A673 (cell line): ENCODE measurements at regions not wholly inside any gene's neighbourhood (a gene's known extent, or its start where the extent isn't known, plus 50 kb on each side); places are given as distances from the start of the nearest gene placed in this dataset.
A peak's percentile ranks its signal among the peaks of the same experiment; 100 is the strongest.

ENCODE experiments used
- BruUV-seq: library from RNA; stranded (reverse); fragments of 400-500 nt; replicated peaks from 2 replicates; lab custom pipeline; 2021; lab: Mats Ljungman, UMichigan
- CTCF ChIA-PET: fragments of 300-600 bp; sonication (Branson Sonifier 250); formaldehyde crosslinking; loops from one replicate; lab custom pipeline; 2022; ENCODE audit warnings: antibody characterized with exemption; lab: Charles Lee
- POLR2A ChIA-PET: fragments of 300-600 bp; sonication (Branson Sonifier 250); formaldehyde crosslinking; loops from one replicate; lab custom pipeline; 2022; ENCODE audit warnings: antibody characterized with exemption; ENCODE audit not compliant: low non-redundant PET; lab: Charles Lee
- DNase-seq: peaks from one replicate; pipeline ENCODE4 v3.0.0-alpha.2; 2015; ENCODE audit warnings: low spot score
- H3K27ac ChIP-seq: fragments of 200-600 bp; sonication (generic); 2 replicates; pipeline ENCODE4 v1.5.1; 2016; ENCODE audit warnings: mixed run types, low read depth, mild to moderate bottlenecking, mixed read lengths, antibody characterized with exemption, low read length; ENCODE audit not compliant: poor library complexity, severe bottlenecking
- H3K27me3 ChIP-seq: fragments of 200-600 bp; sonication (generic); replicated peaks from 2 replicates; pipeline ENCODE4 v1.6.1; 2017; ENCODE audit warnings: mixed run types, low read depth, mild to moderate bottlenecking, mixed read lengths, antibody characterized with exemption, low read length; ENCODE audit not compliant: insufficient read depth, poor library complexity
- H3K36me3 ChIP-seq: fragments of 200-600 bp; sonication (generic); 2 replicates; pipeline ENCODE4 v1.6.1; 2016; ENCODE audit warnings: mixed run types, mild to moderate bottlenecking, mixed read lengths, antibody characterized with exemption, low read length; ENCODE audit not compliant: insufficient read depth, poor library complexity, severe bottlenecking
- H3K4me1 ChIP-seq: fragments of 200-600 bp; sonication (generic); 2 replicates; pipeline ENCODE4 v1.6.1; 2017; ENCODE audit warnings: mixed run types, mild to moderate bottlenecking, mixed read lengths, antibody characterized with exemption, low read length; ENCODE audit not compliant: insufficient read depth, poor library complexity, severe bottlenecking
- H3K4me3 ChIP-seq: fragments of 200-600 bp; sonication (generic); 2 replicates; pipeline ENCODE4 v1.5.1; 2016; ENCODE audit warnings: low read depth, mixed run types, mild to moderate bottlenecking, mixed read lengths, low read length; ENCODE audit not compliant: poor library complexity, severe bottlenecking
- H3K9me3 ChIP-seq: fragments of 200-600 bp; sonication (generic); 2 replicates; pipeline ENCODE4 v1.6.1; 2016; ENCODE audit warnings: mixed run types, low read depth, mild to moderate bottlenecking, mixed read lengths, antibody characterized with exemption, low read length; ENCODE audit not compliant: poor library complexity, severe bottlenecking
- EZH2 ChIP-seq: fragments of 200-600 bp; sonication (generic); IDR thresholded peaks from 2 replicates; pipeline ENCODE4 v1.6.1; 2017; ENCODE audit warnings: borderline replicate concordance, low read depth, mild to moderate bottlenecking, mixed read lengths, antibody characterized with exemption, low read length; ENCODE audit not compliant: poor library complexity, severe bottlenecking
- intact Hi-C: fragments of 100-400 bp; cut with micrococcal nuclease; formaldehyde crosslinking; loops from one replicate; pipeline ENCODE4 v1.10.0; 2022; ENCODE audit not compliant: unreplicated experiment
- TF ChIP-seq, protein P1 (sequence below): fragments of 300-800, 200-600 bp; sonication (generic); conservative IDR thresholded peaks from 2 replicates; pipeline ENCODE4 v1.5.1; 2017; ENCODE audit warnings: low read depth, mild to moderate bottlenecking, antibody characterized with exemption, low read length, moderate library complexity, mixed read lengths

DNA sequence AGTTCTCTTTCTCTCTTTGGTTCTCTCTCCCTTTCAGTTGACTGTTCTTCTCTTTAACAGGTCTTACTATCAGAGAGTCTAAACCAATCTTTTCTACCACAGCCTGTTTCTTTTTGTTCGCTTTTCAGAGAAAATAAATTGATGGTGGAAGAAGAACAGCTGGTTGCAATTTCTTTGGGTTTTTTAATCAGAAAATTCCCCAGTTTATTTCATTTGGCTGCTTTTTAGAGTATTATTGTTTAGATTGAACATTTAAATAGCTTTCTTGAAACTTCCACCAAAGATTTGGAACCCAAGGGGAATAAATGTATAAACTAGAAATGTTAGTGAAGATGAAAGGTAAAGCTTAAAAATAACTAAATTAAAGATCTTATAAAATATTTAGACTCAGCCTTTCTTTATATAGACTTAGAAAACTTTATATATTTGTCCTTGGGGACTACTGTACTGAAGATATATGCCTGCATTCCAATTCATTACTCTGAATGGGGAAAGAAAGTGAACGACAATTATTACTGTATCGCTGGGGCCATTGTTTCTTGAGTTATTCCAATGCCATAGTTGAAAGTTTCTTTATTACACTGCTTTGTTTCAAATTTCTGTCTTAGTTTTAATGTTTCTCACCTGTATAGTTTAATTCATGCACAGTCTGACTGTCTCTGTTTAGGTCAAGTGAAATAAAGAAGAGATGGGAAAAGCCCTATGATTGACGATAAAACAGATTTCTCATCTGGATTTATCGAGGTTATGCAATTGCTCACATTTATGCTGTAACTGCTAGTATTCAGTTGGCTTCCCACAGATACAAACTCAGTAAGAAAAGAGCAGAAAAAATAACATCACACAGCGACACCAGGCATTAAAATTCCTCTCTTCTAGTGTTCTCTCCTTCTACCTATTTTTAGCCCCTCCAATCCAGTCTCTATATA lies 169.4 kb upstream of the CSNK1A1L start:
- H3K27me3 ChIP-seq = peaks cover 3% of the 10 kb centered on the region
- intact Hi-C loops = no loop called here
- POLR2A ChIA-PET = no interaction called here
- DNase-seq = no peak
- no peak overlapping the region for H3K27ac ChIP-seq
- peaks cover 4% of the 10 kb centered on the region for H3K9me3 ChIP-seq
- H3K36me3 ChIP-seq = no peaks in the 10 kb centered on the region
- no peaks in the 10 kb centered on the region for H3K4me1 ChIP-seq
- no peak overlapping the region for H3K4me3 ChIP-seq
- BruUV-seq = no TSS peak
- no peak for TF ChIP-seq EZH2
- TF ChIP-seq, protein P1, sequence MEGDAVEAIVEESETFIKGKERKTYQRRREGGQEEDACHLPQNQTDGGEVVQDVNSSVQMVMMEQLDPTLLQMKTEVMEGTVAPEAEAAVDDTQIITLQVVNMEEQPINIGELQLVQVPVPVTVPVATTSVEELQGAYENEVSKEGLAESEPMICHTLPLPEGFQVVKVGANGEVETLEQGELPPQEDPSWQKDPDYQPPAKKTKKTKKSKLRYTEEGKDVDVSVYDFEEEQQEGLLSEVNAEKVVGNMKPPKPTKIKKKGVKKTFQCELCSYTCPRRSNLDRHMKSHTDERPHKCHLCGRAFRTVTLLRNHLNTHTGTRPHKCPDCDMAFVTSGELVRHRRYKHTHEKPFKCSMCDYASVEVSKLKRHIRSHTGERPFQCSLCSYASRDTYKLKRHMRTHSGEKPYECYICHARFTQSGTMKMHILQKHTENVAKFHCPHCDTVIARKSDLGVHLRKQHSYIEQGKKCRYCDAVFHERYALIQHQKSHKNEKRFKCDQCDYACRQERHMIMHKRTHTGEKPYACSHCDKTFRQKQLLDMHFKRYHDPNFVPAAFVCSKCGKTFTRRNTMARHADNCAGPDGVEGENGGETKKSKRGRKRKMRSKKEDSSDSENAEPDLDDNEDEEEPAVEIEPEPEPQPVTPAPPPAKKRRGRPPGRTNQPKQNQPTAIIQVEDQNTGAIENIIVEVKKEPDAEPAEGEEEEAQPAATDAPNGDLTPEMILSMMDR = no peak
- CTCF ChIA-PET = no interaction called here

DNA sequence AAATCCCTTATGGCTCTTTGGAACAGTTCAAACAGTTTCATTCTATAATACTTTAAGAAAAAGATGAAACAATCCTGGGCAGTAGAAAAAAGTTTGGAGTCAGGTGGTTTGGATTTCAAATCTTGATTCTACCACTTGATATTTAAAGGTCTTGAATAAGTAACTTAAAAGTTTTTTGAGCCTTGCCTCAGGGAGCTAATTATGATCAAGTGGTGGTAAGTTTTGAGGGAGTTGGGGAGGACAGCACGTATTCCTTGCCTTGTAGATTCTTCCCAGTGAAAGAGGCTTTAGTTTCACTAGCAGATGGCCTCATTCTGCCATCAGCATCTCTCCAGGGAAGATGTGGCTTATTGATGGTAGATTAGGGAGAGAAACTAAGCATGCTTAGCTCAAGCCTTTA lies 168.4 kb upstream of the CSNK1A1L start:
- CTCF ChIA-PET = no interaction called here
- no peak overlapping the region for H3K27ac ChIP-seq

DNA sequence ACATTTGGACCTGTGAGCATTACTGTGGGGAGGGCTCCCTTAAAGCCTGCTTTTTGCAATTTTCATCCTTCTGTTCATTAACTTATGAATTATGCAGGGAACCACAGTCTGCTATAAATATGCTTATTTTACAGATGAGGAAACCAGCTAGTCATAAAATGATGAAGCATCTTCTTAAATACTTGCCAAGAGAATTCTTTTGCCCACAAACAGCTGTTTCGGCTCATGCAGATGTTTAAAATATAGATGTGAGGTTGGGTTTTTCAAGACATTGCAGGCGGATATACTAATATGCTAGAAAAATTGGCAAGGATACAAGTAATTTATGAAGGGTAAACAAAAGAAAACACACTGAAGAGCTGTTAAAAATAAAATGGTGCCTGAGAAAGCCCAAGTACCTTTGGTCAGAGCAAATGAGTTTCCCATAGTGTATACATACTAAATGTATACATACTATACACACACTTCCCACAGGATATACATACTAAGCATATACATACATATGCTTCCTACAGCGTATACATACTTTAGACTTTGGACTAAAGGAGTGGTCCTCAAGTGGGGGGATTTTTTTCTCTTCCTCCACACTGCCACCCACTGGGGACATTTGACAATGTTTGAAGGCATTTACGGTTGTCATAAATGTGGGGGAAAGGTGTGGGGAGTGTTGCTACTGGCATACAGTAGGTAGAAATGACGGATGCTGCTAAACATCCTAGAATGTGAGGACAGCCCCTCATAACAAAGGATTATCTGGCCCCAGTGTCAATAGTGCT lies 164.9 kb upstream of the CSNK1A1L start:
- TF ChIP-seq EZH2 = no peak
- TF ChIP-seq, protein P1 = peak; percentile 58

More for the DNA sequence above, 168.4 kb upstream of the CSNK1A1L start:
- no peak overlapping the region for H3K4me3 ChIP-seq
- TF ChIP-seq, protein P1 = no peak
- no peak for TF ChIP-seq EZH2
- intact Hi-C loops = no loop called here
- no TSS peak for BruUV-seq
- no peak for DNase-seq
- POLR2A ChIA-PET = no interaction called here
- H3K27me3 ChIP-seq = peaks cover 3% of the 10 kb centered on the region
- H3K4me1 ChIP-seq = no peaks in the 10 kb centered on the region
- H3K36me3 ChIP-seq = no peaks in the 10 kb centered on the region
- H3K9me3 ChIP-seq = peaks cover 4% of the 10 kb centered on the region

More for the DNA sequence above, 164.9 kb upstream of the CSNK1A1L start:
- peaks cover 4% of the 10 kb centered on the region for H3K9me3 ChIP-seq
- no peak overlapping the region for H3K27ac ChIP-seq
- POLR2A ChIA-PET = no interaction called here
- no TSS peak for BruUV-seq
- H3K36me3 ChIP-seq = no peaks in the 10 kb centered on the region
- intact Hi-C loops = loop anchor here (2.0 kb wide), 1 partner anchor 162 kb away; no protein-coding TSS in a partner anchor
- no peak overlapping the region for H3K4me3 ChIP-seq
- H3K4me1 ChIP-seq = no peaks in the 10 kb centered on the region
- peaks cover 3% of the 10 kb centered on the region for H3K27me3 ChIP-seq
- DNase-seq = peak; percentile 45
- CTCF ChIA-PET = no interaction called here
